Dedifferentiated amniotic fluid mesenchymal stem cell (primary cell): ENCODE measurements at regions not wholly inside any gene's neighbourhood (a gene's known extent, or its start where the extent isn't known, plus 50 kb on each side); places are given as distances from the start of the nearest gene placed in this dataset.
A peak's percentile ranks its signal among the peaks of the same experiment; 100 is the strongest.

Source experiments
- DNase-seq: peaks from one replicate; pipeline ENCODE4 v3.0.0-alpha.2; 2016; ENCODE audit errors: extremely low spot score

DNA sequence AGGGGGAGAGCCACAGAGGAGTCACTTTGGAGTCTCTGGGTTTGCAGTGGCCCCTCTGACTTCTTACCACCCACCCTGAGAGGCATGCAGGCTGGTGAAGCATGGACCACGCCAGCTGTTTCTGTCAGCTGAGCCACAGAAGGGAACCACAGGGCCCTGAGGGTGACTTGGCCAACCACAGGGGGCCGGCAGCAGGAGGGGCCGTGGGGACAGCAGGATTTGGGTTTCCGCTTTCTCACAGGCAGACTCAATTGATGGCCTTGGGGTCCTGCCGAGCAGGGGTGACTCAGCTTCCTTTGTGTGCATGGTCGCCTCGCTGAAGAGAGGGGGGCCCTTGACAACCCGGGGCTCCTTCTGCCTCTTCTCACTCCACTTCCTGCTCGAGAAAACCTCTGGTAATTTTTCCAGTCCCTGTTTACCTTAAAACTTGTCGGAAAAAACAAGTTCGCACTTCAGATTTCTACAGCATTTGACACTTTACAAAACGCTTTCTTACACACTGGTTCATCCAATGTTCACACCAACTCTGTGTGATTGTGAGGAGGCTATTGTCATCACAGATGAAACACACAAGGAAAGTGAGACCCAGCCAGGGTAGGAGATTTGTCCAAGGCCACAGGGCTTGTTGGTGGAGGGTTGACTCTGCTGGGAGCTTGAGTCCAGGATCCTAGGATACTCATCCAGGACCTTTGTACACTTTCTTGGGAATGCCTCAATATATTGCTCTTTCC lies 311.2 kb downstream of the LPIN1 start:
- DNase-seq, result no peak

DNA sequence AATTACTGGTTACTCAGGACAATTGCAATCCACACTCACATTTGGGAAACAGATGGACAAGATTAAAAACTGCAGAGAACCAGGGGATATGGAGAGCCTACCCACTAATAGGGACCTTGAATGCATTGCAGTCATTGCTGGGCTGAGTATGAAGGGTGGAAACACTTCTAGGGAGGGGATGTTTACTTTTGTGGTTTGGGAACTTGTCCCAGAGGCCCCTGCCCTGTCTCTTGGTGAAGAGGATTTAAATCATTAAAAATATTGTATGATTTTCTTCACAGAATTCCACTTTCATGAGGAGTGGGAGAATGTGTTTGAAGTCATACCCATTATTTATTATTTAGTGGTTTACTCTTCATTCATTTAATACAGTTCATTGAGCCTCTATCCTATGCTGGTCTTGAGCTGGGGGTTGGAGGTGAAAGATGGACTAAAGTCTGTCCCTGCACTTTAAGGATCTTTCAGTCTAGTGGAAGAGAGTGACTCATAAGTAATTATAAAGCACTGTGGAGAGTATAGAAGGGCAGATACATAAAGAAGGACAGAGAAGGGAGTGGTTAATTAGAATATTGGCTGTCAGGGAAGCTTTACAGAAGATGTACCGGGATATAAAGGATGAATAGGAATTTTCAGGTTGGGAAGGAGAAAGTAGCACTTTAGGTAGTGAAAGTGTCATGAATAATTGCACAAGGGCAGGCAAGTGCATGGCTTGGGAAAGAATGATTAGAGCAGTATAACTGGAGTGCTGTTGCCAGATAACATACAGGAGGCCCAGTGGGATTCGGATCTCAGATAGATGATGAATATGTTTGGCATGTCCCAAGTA lies 313.4 kb downstream of the LPIN1 start:
- DNase-seq, result no peak

DNA sequence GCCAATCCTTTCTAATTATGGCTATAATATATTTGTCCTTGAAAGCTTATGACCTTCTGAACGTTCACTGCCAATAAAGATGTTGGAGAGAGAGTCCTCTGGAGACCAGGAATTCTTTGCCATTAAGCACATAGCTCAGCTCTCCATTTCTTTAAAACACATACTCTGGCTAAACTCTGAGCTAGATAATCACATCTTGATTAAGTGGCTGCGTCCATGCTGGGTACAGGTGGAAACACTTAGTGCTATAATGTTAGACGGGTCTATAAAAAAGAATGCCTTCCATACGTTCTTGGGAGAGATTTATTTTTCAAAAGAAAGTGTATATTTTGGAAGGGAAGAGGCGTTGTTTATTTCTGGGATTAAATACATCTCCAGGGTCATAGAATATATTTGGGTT lies 314.5 kb downstream of the LPIN1 start:
- DNase-seq, result no peak

DNA sequence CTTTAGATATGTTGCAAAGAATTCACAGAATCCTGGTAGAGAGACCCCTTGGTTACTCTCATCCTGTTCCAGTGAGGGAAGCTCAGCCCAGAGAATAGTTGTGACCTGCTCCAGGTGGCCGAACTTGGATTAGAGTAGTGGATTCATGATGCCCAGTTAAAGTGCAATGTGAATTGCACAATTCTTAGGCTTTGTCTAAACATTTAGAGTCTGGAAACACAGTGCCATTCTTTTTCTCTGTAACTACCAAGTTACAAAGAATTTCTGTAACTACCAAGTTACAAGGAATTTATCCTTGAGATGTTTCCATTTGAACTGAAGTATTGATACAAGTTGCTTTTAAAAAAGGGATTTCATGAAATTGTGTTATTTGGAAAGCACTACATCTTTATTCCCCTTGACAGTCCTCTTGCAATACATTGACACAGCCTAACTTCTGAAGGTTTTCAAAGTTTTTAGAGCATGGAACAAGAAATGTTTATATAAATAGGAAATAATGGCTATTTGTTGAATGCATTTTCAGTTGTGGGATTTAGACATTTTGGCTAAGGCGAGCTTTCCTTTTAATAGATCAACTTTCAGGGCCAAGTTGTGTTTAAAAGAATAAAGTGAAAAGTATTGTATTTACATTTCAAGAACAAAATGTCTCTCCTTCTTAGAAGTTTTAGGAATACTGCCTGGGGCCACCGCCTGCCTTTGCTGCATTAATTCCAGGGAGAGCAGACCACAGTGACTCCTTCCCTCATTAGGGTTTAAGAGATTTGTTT lies 315.0 kb downstream of the LPIN1 start:
- no peak for DNase-seq

DNA sequence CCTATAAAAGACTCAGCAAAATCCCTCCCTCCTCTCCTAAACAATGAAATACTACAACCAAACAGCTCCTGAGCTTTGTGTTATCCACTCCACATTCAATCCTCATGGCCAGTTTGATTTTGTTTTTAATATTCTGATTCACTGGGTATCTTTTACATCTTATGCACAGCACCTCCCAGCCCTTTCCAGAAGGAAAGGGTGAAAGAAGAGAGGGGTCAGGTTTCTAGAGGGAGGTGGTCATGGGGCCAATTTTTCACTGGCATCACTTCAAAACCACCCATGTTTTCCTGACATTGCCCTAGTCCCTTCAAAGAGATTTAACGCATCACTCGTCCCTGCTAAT lies 315.6 kb downstream of the LPIN1 start:
- DNase-seq, result no peak

DNA sequence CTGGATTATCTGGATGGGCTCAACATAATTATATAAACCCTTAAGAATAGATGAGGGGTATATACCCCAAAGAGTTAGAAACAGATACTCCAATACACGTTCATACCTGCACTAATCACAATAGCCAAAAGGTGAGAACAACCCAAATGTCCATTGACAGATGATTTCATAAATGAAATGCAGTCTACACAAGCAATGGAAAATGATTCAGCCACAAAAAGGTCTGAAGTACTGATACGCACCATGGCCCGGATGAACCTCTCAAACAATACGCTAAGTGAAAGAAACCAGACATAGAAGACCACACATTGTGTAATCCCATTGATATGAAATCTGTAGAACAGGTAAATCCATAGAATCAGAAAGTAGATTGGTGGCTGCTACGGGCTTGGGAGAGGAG lies 316.8 kb downstream of the LPIN1 start:
- DNase-seq, result no peak

DNA sequence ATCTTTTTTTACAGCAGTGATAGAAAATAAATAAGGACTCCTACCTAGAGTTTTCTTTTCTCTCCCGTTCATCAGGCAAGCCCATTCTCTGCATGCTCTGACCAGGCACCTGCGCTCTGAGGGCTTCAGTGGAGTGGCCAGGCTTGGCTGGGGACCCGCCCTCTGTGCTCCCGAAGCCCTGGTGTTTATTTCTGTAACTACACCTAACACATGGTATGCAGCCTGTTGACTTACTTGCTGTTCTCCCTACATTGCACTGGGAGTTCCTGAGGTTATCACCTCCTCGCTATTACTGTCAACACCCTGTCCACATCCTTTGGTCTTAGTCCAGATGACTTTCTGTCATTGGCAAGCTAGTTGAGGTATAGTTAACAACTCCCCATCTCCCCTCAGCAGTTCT lies 317.7 kb downstream of the LPIN1 start:
- DNase-seq, result no peak

DNA sequence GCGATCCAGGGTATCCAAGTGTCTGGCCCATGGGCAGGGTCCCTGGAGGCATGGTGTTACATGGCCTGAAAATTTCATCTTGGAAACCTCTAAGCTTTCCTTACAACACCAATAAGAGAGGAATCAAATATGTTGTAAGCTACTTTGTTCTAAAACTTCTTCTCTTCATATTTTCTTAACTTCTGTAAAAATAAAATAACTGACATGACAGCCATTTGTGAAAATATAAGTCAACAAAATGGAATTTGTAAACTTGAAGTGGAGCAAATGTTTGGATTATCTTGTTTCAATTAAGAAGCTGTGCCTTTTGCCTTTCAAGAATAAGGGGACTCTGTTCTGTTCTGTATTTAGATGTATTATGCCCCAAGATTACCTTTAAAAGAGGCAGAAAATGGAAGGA lies 319.7 kb downstream of the LPIN1 start:
- no peak for DNase-seq

DNA sequence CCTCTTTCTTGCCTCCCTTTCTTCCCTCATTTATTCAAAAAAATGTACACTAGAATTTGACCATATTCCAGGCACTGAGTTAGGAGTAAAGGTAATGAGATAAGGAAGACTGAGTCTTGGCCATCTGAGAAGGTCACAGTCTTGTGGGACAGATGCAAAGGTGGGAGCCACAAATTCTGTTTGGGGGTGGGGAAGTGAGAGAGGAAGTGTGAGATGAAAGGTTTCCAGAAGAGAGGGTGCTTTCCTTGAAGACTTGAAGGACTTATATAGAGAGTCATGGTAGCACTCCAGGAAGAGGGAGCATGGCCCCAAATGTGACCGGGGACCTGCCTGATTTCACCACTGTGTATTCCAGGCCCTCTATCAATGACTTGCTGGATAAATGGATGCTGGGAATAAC lies 320.6 kb downstream of the LPIN1 start:
- no peak for DNase-seq

DNA sequence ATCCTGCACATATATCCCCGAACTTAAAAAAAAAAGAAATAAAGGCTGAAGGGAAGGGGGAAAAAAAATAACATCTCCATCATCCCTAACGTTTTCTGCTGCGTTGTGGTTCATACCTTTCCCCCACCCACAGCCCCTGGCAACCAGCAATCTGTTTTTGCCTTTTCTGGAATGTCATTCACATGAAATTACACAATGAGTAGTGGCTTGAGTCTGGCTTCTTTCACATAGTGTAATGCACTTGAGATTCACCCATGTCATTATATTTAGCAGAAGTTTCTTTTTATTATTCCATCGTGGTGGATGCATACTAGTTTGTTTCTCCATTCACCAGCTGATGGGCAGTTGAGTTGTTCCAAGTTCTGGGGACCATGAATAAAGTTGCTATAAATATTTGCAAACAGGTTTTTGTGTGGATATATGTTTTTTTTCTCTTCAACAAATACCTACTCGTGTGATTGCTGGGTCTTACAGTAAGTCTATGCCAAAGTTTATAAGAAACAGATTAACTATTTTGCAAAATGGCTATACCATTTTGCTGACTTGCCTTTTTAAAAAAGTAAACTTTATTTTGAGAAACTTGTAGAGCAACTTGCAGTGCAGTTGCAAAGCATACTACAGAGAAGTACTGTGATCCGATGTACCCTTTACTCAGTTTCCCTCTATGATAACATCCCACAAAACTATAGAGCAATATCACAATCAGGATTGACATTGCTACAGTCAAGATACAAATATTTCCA lies 322.5 kb downstream of the LPIN1 start:
- DNase-seq, result no peak

DNA sequence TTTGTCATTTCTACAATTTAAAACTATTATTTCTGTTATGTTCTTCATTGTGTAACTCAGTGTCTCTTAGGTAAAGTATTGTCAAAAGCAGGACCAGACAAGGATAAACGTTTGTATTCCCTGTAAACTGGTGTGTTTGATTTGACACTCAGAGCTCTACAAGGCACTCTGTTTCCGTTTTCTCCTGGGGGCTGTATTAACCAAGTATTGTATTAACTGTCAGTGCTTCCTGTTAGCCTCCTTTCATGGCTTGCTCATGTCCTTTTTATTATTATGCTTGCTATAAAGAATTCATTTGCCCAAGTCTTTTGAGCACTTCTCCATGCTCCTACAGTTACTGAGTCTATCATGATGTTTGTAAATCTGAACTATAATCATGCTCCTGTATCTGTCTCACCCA lies 323.7 kb downstream of the LPIN1 start:
- DNase-seq, result no peak

DNA sequence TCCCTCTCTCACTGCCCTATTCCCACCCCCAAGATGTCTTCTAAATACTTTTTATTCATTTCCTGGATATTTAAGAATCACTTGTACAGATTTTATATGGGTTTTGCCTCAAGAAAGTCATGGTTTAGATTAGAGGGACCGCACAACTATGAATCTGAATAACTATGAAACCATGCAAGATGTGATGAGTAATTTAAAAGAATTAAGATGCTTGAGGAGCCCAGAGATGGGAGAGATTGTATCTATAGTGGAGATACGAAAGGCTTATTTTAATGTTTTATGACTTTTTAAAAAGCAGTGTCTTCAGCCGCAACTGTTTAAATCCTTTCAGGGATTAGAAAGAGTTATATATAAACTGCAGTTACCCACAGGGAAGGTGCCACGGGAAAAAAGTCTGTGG lies 324.1 kb downstream of the LPIN1 start:
- DNase-seq, result peak; percentile 73

DNA sequence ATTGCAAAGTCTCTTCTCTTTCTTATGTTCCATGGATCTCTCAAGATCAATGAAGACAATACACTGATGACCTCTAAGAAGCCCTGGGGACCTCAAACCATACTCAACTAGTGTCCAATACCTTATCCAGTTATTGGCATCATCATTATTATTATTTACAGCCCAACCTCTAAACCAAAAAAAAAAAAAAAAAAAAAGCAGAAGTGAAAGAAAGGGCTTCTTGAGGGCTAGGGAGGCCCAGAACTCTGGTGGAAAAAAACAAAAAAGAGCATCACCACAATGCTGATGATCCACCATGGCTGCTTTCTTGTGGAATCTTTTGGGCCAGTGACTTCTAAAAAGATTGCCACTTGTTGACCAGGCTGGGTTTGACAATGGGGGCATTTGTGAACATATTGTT lies 324.9 kb downstream of the LPIN1 start:
- no peak for DNase-seq

DNA sequence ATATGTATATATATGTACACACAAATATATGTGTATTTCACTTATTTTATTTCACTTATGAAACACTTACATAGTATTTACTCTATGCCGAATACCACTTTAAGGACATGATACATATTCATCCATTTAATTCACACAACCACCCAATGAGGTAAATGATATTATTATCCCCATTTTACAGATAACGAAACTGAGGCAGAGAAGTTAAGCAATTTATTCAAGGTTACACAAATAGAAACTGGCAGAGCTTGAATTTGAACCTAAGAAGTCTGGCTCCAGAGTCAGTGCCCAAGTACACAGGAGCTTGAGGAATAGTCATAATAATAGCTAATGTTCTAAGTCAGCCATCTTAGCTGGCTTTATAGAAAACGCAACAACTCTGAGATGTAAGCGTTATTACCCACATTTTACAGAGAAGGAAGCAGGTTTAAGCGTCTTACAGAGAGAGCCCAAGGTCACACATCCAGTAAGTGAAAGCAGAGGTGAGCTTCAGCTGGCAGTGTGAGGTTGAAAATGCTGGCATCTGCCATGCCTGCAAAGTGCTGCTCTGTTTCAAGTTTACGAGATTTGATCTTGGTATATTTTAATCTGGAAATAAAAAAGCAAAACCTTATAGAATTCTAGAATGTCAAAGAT lies 326.9 kb downstream of the LPIN1 start:
- DNase-seq, result no peak

DNA sequence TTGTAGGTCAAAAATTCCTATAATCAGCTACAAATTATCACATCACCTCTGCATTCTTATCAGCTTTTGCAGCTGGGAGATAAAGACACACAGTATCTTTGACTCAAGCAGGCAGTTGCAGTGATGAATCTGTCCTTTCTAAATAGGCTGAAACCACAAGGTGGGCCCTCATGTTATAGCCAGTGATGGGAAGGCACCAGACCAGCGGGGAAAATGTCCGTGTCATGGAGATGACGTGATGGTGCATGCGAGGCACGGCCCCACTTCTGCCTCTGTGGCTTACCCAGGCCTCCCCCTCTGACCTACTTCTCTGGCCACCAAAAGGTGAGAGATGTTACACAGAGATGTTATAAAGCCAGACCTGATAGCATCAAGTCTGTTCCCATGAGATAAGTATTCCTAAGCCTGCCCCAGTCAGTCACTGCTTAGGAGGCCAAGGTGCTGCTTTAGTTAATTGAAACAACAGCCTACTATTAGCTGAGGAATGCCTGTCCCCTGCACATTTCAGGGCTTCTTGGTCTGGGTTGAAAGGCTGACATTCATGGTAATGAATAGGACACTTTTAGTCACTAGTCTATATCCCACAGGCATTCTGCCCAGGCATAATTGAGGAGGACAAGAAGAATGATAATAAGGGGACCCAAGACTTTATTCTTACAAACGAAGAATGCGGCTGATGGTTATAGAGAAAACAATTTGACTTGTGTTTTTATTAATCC lies 327.9 kb downstream of the LPIN1 start:
- no peak for DNase-seq

DNA sequence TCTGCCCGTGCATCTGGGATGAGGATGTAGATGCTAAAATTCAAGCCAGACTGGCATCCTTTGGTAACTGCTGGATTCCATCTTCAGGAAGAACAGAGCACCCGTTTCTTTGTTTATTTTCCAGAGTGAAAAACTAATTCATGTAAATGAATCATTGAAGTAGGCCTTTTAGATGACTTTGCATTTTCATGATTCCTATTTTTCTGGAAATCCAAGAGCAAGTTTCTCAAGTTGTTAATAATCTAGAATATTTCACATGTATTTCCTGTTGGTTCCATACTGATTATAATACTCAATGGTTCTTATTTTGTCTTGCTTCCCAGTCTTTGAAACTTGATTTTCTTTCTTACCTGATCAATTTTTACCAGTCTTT lies 328.4 kb downstream of the LPIN1 start:
- DNase-seq, result no peak

DNA sequence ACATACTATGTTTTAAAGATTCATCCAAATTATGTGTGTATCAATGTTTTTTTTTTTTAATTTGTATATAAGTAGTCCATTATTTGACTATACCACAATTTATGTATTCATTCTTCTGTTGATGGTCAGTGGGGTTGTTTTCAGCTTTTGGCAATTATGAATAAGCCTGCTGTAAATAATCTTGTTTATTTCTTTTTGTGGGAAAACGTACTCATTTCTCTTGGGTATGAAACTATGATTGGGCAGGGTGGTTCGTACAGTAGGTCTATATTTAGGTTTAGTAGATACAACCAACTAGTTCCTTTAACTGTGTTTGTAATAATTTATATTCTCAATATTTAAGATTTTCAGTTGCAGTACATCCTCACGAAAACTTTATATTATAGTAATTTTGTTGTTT lies 329.2 kb downstream of the LPIN1 start:
- DNase-seq, result no peak

DNA sequence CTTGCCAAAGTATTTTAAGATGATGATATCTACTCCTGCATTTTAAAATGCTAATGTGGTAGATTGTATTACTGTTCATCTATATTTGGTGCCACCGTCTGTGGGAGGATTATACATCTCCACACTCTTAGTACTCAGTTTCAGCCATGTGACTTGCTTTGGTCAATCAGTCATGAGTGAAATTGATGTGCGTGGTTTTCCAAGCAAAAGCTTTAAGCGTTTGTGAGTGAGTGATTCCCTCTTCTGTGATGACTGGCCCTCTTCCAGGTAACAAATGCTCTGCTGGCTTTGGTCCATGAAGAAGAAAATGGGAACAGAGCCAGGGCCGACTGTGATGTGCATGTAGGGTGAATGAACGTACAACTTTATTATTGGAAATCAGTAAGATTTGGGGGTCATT lies 330.4 kb downstream of the LPIN1 start:
- DNase-seq, result no peak

DNA sequence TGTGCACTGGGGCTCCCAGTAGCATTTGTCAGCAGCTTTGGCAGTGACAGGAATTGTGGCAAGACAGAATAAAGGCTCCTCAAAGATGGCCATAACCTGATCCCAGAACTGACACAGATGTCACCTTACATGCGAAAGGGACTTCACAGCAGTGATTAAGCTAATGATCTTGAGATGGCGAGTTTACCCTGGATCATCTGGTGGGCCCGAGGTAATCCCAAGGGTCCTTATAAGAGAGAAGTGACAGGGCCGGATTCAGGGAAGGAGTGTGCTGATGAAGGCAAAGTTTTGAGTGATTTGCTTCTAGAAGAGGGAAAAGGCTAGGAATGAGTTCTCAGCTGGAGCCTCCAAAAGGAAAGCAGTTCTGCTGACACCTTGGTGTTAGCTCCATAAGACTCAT lies 333.9 kb downstream of the LPIN1 start:
- DNase-seq, result no peak

DNA sequence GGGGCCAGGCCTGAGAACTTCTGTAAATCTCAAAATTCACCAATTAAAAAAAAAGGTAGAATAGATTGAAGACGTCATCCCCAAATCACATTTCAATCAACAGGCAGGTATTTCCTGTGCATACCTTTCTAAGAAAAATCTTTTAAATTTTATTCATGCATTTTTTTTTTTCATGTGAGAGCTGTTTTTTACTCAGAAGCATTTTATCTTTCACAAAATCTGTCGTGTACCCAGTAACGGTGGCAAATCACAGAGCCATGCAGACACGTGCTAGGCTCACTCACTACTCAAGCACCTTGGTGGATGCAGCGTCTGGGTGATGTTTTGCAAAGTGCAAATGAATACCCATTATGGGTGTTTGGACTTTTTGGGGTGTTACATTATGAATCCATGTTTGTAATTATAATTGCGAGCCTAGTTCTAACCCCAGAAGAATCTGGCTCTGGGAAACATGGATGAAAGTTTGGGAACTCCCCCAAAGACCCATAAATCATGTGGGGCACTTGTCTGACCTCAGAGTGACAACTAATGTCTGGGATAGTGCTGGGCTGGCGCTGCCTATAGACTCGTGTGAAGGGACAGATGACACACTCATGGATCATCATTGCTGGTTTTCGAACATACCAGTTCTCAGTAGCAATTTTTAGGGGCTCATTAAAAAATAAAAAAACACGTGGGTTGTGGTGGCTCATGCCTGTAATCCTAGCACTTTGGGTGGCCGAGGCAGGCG lies 335.2 kb downstream of the LPIN1 start:
- DNase-seq, result no peak
